SW480 (cell line): ENCODE measurements at regions not wholly inside any gene's neighbourhood (a gene's known extent, or its start where the extent isn't known, plus 50 kb on each side); places are given as distances from the start of the nearest gene placed in this dataset.

Source experiments
- DNase-seq: peaks from one replicate; pipeline ENCODE4 v3.0.0-alpha.2; 2016; ENCODE audit warnings: low spot score

- DNase-seq = no peak
Observed at GRCh38 chr1:36743286-36744005, 260.7 kb upstream of the CSF3R start.

- DNase-seq = no peak
Observed at GRCh38 chr1:36741066-36741465, 258.4 kb upstream of the CSF3R start.

DNA sequence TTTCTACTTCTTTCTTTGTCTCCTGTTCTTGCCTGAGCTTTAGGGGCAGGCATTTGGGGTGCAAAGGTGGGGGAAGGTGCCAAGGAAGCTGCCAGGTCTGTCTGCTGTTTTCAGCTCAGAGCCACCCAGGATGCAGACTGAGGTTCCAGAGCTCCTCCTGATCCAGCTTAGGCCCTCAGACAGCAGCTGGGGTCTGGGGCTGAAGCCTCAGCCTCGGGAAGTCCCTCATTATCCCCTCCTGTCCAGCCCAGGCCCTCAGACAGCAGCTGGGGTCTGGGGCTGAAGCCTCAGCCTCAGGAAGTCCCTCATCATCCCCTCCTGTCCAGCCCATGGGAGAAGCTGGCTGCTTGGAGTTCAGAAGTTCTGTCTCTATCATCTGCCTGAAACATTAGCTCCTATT, 257.7 kb upstream of the CSF3R start:
- DNase-seq = no peak

- no peak for DNase-seq
Observed at GRCh38 chr1:36739703-36740289, 257.1 kb upstream of the CSF3R start.

- DNase-seq = no peak
Observed at GRCh38 chr1:36738245-36738644, 255.5 kb upstream of the CSF3R start.

DNA sequence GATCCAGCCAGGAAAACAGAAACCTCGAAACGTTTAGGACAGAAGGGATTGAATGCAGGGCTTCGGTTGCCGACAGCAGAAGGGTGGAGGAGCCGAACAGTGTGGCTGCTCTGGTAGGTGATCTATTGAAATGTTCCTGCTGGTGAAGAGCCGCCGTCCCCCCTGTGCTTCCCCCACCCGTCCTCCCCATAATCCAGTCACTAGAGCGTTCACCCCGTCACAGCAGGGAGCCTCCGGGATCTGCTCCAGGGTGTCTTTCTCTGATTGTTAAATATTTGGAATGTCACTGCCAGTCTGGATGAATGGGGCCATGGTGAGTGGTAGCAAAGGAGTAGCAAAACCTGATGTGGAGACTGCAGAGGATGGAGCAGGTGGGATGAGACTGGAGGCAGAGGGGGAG, 255.1 kb upstream of the CSF3R start:
- no peak for DNase-seq

DNA sequence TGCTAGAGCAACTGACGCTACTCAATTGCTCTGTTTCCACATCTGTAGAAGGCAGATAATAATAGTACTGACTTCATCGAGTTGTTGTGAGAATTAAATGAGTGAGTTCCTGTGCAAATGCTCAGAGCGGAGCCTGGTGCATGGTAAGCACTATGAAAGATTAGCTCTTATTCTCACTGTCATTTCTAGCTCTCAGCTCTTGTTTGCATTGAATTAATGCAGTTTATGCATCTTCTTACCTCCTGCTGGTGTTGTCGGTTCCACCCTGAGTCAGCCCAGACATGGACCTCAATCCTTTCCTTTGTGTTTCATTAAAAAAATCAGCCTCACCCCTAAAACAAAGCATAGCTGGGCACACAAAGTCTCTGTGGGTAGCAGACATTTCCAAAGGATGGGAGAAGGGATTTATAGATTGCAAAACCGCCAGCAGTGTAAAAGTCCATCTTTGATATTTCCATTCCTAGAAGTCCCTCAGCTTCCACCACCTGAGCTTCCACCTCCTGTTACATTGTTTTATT, 254.4 kb upstream of the CSF3R start:
- DNase-seq = no peak

- no peak for DNase-seq
Observed at GRCh38 chr1:36735939-36736730, 253.4 kb upstream of the CSF3R start.

- DNase-seq = no peak
Observed at GRCh38 chr1:36735436-36735835, 252.7 kb upstream of the CSF3R start.

- no peak for DNase-seq
Observed at GRCh38 chr1:36734356-36734755, 251.6 kb upstream of the CSF3R start.

GRCh38 chr1:36733748-36734147, 251.0 kb upstream of the CSF3R start:
- no peak for DNase-seq

GRCh38 chr1:36732015-36732356, 249.3 kb upstream of the CSF3R start:
- no peak for DNase-seq

GRCh38 chr1:36731226-36732014, 248.7 kb upstream of the CSF3R start:
- no peak for DNase-seq

- no peak for DNase-seq
Observed at GRCh38 chr1:36730599-36730998, 247.9 kb upstream of the CSF3R start.

DNA sequence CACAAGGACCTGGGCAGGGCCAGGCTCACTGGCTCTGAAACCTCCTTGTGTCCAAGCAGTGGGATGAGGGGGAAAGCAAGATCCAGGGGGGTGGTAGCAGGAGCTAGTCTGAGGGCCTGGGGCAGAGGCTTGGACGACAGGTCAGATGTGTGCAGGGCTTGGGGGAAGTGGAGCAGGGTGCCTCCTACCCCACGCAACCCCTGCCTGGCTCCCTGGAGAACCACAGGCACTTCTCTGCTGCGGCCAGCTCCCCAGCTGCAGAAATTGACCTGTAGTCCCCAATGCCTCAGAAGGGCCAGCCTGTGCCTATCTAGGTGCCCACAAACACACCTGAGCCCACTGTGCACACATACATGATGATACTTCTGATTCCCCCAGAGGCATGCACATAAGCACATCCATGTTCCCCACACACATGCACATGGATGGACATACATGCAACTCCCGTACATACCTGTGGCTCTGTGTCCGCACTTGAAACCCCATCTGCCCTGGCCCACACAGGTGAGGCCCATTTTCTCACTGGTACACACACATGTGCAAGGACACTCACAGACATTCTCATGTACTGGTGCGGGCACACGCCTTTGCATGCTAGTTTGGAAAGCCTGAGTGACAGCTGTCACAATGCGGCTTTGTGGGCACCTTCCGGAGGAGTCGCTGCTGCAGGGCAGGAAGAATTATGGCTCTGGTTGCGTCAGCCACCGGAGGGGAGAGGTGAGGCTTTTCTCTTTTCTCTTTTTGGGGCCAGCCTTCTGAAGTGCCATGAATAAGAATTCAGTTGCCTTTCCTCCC, 247.2 kb upstream of the CSF3R start:
- no peak for DNase-seq

- no peak for DNase-seq
Observed at GRCh38 chr1:36729289-36729688, 246.6 kb upstream of the CSF3R start.

DNA sequence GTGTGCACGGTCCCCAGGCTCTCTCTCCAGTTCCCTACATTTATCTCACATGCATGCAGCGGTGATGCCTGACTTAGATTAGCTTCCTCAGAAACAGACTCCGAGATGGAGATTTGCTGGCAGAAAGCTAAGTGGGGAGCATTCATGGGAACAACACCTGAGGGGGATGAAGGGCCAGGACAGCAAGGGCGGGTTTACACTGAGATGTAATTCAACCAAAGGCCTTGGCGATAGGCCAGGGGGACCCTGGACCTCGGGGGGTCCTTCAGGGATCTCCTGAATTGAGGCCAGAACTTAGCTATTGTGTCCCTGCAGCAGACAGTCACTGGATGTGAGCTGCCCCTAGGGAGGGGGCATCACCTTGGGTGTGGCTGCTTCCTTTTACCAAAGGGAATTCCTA, 246.1 kb upstream of the CSF3R start:
- DNase-seq = no peak

GRCh38 chr1:36728051-36728450, 245.3 kb upstream of the CSF3R start:
- no peak for DNase-seq

GRCh38 chr1:36725151-36725550, 242.4 kb upstream of the CSF3R start:
- no peak for DNase-seq

DNA sequence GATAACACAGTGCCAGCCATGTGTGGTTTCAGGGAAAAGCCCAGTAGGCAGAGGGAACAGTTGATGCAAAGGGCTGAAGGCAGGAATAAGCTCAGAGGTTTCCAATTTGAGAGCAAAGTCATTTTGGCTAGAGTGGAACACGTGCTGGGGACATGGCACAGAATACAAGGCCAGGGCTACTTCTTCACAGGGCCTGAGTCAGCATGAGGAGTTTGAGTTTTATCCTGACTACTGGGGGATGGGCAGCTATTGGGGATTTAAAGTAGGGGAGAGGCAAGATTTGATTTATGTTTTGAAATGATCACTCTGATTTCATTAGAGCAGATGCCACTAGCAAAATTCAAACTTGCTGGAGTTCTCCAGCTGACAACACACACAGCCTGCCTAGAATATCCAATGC, 241.1 kb upstream of the CSF3R start:
- no peak for DNase-seq

- DNase-seq = no peak
Observed at GRCh38 chr1:36722871-36723270, 240.2 kb upstream of the CSF3R start.

GRCh38 chr1:36721261-36721660, 238.5 kb upstream of the CSF3R start:
- no peak for DNase-seq
